ENCODE measurements at regions not wholly inside any gene's neighbourhood (a gene's known extent, or its start where the extent isn't known, plus 50 kb on each side); places are given as distances from the start of the nearest gene placed in this dataset.

DNA sequence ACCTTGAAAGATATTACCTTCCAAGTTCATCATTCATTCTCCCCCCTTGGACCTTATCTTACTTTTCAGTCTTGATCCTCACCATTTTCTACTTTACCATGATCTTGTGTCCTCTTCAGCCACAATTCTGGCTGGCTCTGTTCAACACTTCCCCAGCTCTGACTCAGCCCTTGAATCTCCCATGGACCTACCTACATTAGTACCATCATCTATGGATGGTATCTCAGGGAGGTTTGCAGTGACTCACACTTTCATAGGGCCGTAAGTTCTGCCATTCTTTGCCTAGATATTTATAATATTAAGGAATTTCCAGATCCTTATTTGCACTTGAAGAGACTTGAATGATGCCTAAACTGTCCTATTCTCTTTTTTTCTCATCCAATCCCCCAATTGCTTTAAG, 213.7 kb upstream of the RORA start:
- DNase-seq (ENCODE audit: low spot score in 2 of 2), result no peak
- WGBS, 2 donors, result 93 to 100% methylated on average over 1 of the region's 1 CpG
- no peaks in the 10 kb centered on the region for H3K27me3 ChIP-seq
- H3K4me3 ChIP-seq, result no peak overlapping the region
- no peak for TF ChIP-seq POLR2A (IDR thresholded peaks at IDR 0.05)
- TF ChIP-seq, protein P1, sequence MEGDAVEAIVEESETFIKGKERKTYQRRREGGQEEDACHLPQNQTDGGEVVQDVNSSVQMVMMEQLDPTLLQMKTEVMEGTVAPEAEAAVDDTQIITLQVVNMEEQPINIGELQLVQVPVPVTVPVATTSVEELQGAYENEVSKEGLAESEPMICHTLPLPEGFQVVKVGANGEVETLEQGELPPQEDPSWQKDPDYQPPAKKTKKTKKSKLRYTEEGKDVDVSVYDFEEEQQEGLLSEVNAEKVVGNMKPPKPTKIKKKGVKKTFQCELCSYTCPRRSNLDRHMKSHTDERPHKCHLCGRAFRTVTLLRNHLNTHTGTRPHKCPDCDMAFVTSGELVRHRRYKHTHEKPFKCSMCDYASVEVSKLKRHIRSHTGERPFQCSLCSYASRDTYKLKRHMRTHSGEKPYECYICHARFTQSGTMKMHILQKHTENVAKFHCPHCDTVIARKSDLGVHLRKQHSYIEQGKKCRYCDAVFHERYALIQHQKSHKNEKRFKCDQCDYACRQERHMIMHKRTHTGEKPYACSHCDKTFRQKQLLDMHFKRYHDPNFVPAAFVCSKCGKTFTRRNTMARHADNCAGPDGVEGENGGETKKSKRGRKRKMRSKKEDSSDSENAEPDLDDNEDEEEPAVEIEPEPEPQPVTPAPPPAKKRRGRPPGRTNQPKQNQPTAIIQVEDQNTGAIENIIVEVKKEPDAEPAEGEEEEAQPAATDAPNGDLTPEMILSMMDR (IDR thresholded peaks at IDR 0.05), result no peak
- TF ChIP-seq EP300 (IDR thresholded peaks at IDR 0.05), result no peak
- H3K9me3 ChIP-seq, result peaks cover 0 to 4% (median 0%) of the 10 kb centered on the region in 4 donors
- H3K36me3 ChIP-seq, result no peaks in the 10 kb centered on the region
- H3K27ac ChIP-seq, result no peak overlapping the region
- no peaks in the 10 kb centered on the region for H3K4me1 ChIP-seq

DNA sequence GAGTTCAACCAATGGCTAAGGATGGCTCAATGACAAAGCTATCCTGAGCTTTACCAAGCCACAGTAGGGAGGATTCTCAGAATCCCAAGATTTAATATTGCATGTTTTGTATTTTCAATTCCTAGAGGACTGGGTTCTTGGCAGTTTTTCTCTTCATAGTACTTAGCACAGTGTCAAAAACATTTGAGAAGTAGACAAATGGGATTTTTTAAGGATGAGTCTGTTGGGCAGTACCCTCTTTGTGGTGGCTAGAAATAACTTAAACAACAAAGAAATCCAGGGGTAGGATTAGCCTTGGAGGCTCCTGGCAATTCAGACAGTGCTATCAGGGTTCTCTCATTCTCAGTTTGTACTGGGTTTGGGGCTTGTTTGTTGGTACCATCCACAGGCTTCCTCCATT, 212.8 kb upstream of the RORA start:
- TF ChIP-seq POLR2A (IDR thresholded peaks at IDR 0.05) (no peak), EP300 (IDR thresholded peaks at IDR 0.05) (no peak)
- TF ChIP-seq, protein P1 (IDR thresholded peaks at IDR 0.05), result no peak
- DNase-seq (ENCODE audit: low spot score in 2 of 2), result no peak
- H3K9me3 ChIP-seq, result peaks cover 0 to 4% (median 0%) of the 10 kb centered on the region in 4 donors
- no peak overlapping the region for H3K4me3 ChIP-seq
- no peaks in the 10 kb centered on the region for H3K27me3 ChIP-seq
- H3K27ac ChIP-seq, result no peak overlapping the region
- H3K36me3 ChIP-seq, result no peaks in the 10 kb centered on the region
- H3K4me1 ChIP-seq, result no peaks in the 10 kb centered on the region

DNA sequence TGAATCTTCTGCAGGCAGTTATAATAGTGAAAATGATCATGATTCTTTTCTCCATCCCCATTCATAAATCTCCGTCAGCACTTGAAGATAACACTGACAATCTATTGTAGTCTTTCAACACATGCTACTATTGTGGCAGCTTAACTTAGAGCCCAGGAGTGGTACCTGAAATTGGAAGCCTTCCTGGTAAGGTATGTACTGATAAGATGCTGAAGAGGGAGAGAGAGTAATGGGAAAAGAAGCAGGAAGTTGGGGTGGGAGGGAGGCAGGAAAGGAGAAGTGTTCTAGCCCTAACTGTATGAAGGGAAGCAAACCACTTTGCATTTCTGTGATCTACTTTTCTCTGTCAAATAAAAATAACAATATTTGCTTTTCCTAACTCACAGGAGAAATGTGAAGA, 197.4 kb upstream of the RORA start:
- no peak for DNase-seq (ENCODE audit: low spot score in 2 of 2)
- Histone ChIP-seq H3K36me3 (no peaks in the 10 kb centered on the region), H3K27ac (no peak overlapping the region), H3K4me1 (no peaks in the 10 kb centered on the region), H3K9me3 (peaks cover 0 to 4% (median 0%) of the 10 kb centered on the region in 4 donors), H3K4me3 (no peak overlapping the region), H3K27me3 (no peaks in the 10 kb centered on the region)
- TF ChIP-seq EP300 (IDR thresholded peaks at IDR 0.05) (no peak), POLR2A (IDR thresholded peaks at IDR 0.05) (no peak)
- TF ChIP-seq, protein P1 (IDR thresholded peaks at IDR 0.05), result no peak
- WGBS, 2 donors, result 47 to 49% methylated on average over 1 of the region's 1 CpG

DNA sequence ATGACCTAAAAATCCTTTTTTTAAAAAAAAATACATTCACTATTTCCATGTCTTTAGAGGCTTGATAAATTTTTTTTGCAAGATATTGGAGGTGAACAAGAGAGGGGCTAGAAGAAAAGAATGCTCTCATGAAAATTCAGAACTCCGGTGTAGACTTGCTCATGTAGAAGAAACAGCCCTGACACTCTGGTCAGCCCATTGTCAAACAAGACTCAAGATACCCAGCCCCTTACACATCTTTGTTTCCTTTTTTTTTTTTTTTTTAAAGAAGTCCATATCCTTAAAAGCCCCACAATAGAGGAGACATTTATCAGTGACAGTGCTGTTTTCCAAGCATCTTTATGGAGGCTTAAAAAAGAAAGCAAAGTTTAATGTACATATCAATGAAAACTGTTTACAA, 196.8 kb upstream of the RORA start:
- TF ChIP-seq POLR2A (IDR thresholded peaks at IDR 0.05) (no peak), EP300 (IDR thresholded peaks at IDR 0.05) (no peak)
- TF ChIP-seq, protein P1 (IDR thresholded peaks at IDR 0.05), result no peak
- peaks cover 0 to 4% (median 0%) of the 10 kb centered on the region in 4 donors for H3K9me3 ChIP-seq
- DNase-seq (ENCODE audit: low spot score in 2 of 2), result no peak
- no peaks in the 10 kb centered on the region for H3K4me1 ChIP-seq
- WGBS, 2 donors, result 60 to 62% methylated on average over 1 of the region's 1 CpG
- no peaks in the 10 kb centered on the region for H3K36me3 ChIP-seq
- no peak overlapping the region for H3K27ac ChIP-seq
- H3K27me3 ChIP-seq, result no peaks in the 10 kb centered on the region
- H3K4me3 ChIP-seq, result no peak overlapping the region

DNA sequence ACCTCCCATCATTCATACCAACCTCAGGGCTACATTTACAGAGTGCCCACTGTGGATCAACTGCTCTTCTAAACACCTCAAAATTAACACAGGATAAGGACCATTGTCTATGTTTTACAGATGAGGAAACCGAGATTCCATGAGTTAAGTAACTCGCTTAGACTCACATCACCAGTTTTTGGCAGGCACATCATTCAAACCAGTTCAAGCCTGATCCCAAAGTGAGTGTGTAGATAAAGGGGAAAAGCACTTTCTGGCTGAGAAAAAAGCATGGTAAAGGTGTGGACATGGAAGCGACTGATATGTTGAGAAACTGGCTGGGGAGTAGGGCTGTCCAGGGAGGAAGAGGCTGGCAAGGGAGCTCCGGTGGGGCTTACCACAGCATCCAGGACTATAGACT, 193.7 kb upstream of the RORA start:
- DNase-seq (ENCODE audit: low spot score in 2 of 2), result no peak
- no peaks in the 10 kb centered on the region for H3K36me3 ChIP-seq
- no peaks in the 10 kb centered on the region for H3K9me3 ChIP-seq
- 91 to 92% methylated on average over 4 of the region's 4 CpGs for WGBS, 2 donors
- no peaks in the 10 kb centered on the region for H3K27me3 ChIP-seq
- H3K27ac ChIP-seq, result no peak overlapping the region
- no peak overlapping the region for H3K4me3 ChIP-seq
- no peaks in the 10 kb centered on the region for H3K4me1 ChIP-seq
- TF ChIP-seq EP300 (IDR thresholded peaks at IDR 0.05), result no peak
- TF ChIP-seq POLR2A (IDR thresholded peaks at IDR 0.05), result no peak
- TF ChIP-seq, protein P1 (IDR thresholded peaks at IDR 0.05), result no peak

Measured in tibial nerve (tissue), 4 donors.